NT2/D1 (cell line): ENCODE measurements at regions not wholly inside any gene's neighbourhood (a gene's known extent, or its start where the extent isn't known, plus 50 kb on each side); places are given as distances from the start of the nearest gene placed in this dataset.

ENCODE experiments used
- DNase-seq: peaks from one replicate; pipeline ENCODE4 v3.0.0-alpha.2; 2011; ENCODE audit warnings: low read depth, low spot score
- H3K27me3 ChIP-seq: 2 replicates; pipeline ENCODE4 v1.6.0; 2011; ENCODE audit warnings: mild to moderate bottlenecking; ENCODE audit not compliant: insufficient read length, insufficient read depth
- H3K36me3 ChIP-seq: 2 replicates; pipeline ENCODE4 v1.6.1; 2011; ENCODE audit warnings: mild to moderate bottlenecking, low read length, mixed read lengths; ENCODE audit not compliant: insufficient read depth, insufficient read length
- H3K4me1 ChIP-seq: 2 replicates; pipeline ENCODE4 v1.5.1; 2011; ENCODE audit not compliant: insufficient read depth, insufficient read length
- H3K4me3 ChIP-seq: 2 replicates; pipeline ENCODE4 v1.5.1; 2011; ENCODE audit warnings: low read depth; ENCODE audit not compliant: insufficient read length
- H3K9ac ChIP-seq: 2 replicates; pipeline ENCODE4 v1.6.0; 2011; ENCODE audit warnings: low read depth; ENCODE audit not compliant: insufficient read length
- H3K9me3 ChIP-seq: 2 replicates; pipeline ENCODE4 v1.5.1; 2011; ENCODE audit warnings: mild to moderate bottlenecking, low read length; ENCODE audit not compliant: insufficient read depth
- SUZ12 ChIP-seq: IDR thresholded peaks from 2 replicates; pipeline ENCODE4 v1.6.1; 2011; ENCODE audit not compliant: insufficient read length, insufficient read depth; ENCODE audit errors: extremely low read depth
- YY1 ChIP-seq: IDR thresholded peaks from 2 replicates; pipeline ENCODE4 v1.6.1; 2011; ENCODE audit not compliant: insufficient read length, insufficient read depth
- ZNF274 ChIP-seq: IDR thresholded peaks from 2 replicates; pipeline ENCODE4 v1.6.1; 2011; ENCODE audit warnings: mild to moderate bottlenecking, low read depth, low read length

GRCh38 chr5:74135033-74135432 is 505.5 kb downstream of the ENC1 start:
- no peaks in the 10 kb centered on the region for H3K27me3 ChIP-seq
- no peaks in the 10 kb centered on the region for H3K4me1 ChIP-seq
- H3K4me3 ChIP-seq: no peak overlapping the region
- no peak overlapping the region for H3K9ac ChIP-seq
- H3K9me3 ChIP-seq: no peaks in the 10 kb centered on the region
- no peak for DNase-seq
- TF ChIP-seq SUZ12: no peak
- no peak for TF ChIP-seq YY1
- TF ChIP-seq ZNF274: no peak
- no peaks in the 10 kb centered on the region for H3K36me3 ChIP-seq

- Histone ChIP-seq H3K27me3 (no peaks in the 10 kb centered on the region), H3K4me1 (no peaks in the 10 kb centered on the region), H3K9ac (no peak overlapping the region), H3K4me3 (no peak overlapping the region), H3K9me3 (no peaks in the 10 kb centered on the region), H3K36me3 (no peaks in the 10 kb centered on the region)
- TF ChIP-seq SUZ12: no peak
- no peak for DNase-seq
Observed at GRCh38 chr5:74132485-74132884, 506.5 kb downstream of the ARHGEF28 start.

- Histone ChIP-seq H3K9me3 (no peaks in the 10 kb centered on the region), H3K27me3 (no peaks in the 10 kb centered on the region), H3K9ac (no peak overlapping the region), H3K4me1 (no peaks in the 10 kb centered on the region), H3K36me3 (no peaks in the 10 kb centered on the region), H3K4me3 (no peak overlapping the region)
- TF ChIP-seq ZNF274 (no peak), SUZ12 (no peak), YY1 (no peak)
- DNase-seq: no peak
Observed at GRCh38 chr5:74131250-74131649, 505.3 kb downstream of the ARHGEF28 start.

- Histone ChIP-seq H3K9ac (no peak overlapping the region), H3K4me1 (no peaks in the 10 kb centered on the region), H3K36me3 (no peaks in the 10 kb centered on the region), H3K4me3 (no peak overlapping the region), H3K9me3 (no peaks in the 10 kb centered on the region), H3K27me3 (no peaks in the 10 kb centered on the region)
- TF ChIP-seq YY1: no peak
- TF ChIP-seq ZNF274: no peak
- TF ChIP-seq SUZ12: no peak
- no peak for DNase-seq
Observed at GRCh38 chr5:74130155-74130897, 504.3 kb downstream of the ARHGEF28 start.

- Histone ChIP-seq H3K27me3 (no peaks in the 10 kb centered on the region), H3K4me1 (no peaks in the 10 kb centered on the region), H3K4me3 (no peak overlapping the region), H3K9ac (no peak overlapping the region), H3K9me3 (no peaks in the 10 kb centered on the region), H3K36me3 (no peaks in the 10 kb centered on the region)
- TF ChIP-seq SUZ12 (no peak), YY1 (no peak), ZNF274 (no peak)
- DNase-seq: no peak
Observed at GRCh38 chr5:74127381-74128320, 501.7 kb downstream of the ARHGEF28 start.

- Histone ChIP-seq H3K4me1 (no peaks in the 10 kb centered on the region), H3K9me3 (no peaks in the 10 kb centered on the region), H3K27me3 (no peaks in the 10 kb centered on the region), H3K9ac (no peak overlapping the region), H3K36me3 (no peaks in the 10 kb centered on the region), H3K4me3 (no peak overlapping the region)
- TF ChIP-seq ZNF274 (no peak), SUZ12 (no peak), YY1 (no peak)
- no peak for DNase-seq
Observed at GRCh38 chr5:74126294-74126693, 500.3 kb downstream of the ARHGEF28 start.

GRCh38 chr5:74124826-74125225 is 498.8 kb downstream of the ARHGEF28 start:
- Histone ChIP-seq H3K9me3 (no peaks in the 10 kb centered on the region; the same call in 1 of the 2 replicates), H3K36me3 (no peaks in the 10 kb centered on the region), H3K9ac (no peak overlapping the region), H3K27me3 (no peaks in the 10 kb centered on the region), H3K4me3 (no peak overlapping the region), H3K4me1 (no peaks in the 10 kb centered on the region)
- DNase-seq: no peak
- TF ChIP-seq YY1 (no peak), ZNF274 (no peak), SUZ12 (no peak)
